K562 (cell line): ENCODE measurements at regions not wholly inside any gene's neighbourhood (a gene's known extent, or its start where the extent isn't known, plus 50 kb on each side); places are given as distances from the start of the nearest gene placed in this dataset.

Experiments used
- CREB1 ChIP-seq, 2 experiments: sonication (generic) in 1 of 2; formaldehyde crosslinking in 1 of 2; IDR thresholded peaks; 2 replicates each; pipeline versions ENCODE4 v1.6.1 to v1.8.0; 2012 to 2022; ENCODE audit warnings: inconsistent platforms in 1 of 2, mild to moderate bottlenecking in 1 of 2, missing genetic modification reagents in 1 of 2, moderate library complexity in 1 of 2
- FOXP1 ChIP-seq: sonication (generic); formaldehyde crosslinking; IDR thresholded peaks from 2 replicates; pipeline ENCODE4 v1.8.0; 2022; ENCODE audit warnings: mild to moderate bottlenecking, missing genetic modification reagents
- ZNF274 ChIP-seq: IDR thresholded peaks from 2 replicates; pipeline ENCODE4 v1.6.1; 2011; ENCODE audit warnings: low read depth, mild to moderate bottlenecking, low read length, moderate library complexity, borderline replicate concordance
- TF ChIP-seq, protein P1 (sequence below), 3 experiments: IDR thresholded peaks in 2 of 3; conservative IDR thresholded peaks in 1 of 3; 2 replicates each; pipeline ENCODE4 v1.5.1; 2011 to 2012; ENCODE audit warnings: low read length in 3 of 3, mild to moderate bottlenecking in 3 of 3, control low read depth in 2 of 3, improper control_type of control experiment in 1 of 3, inconsistent platforms in 1 of 3, low read depth in 1 of 3, mixed read lengths in 1 of 3, moderate library complexity in 1 of 3; ENCODE audit not compliant: insufficient read depth in 2 of 3

DNA sequence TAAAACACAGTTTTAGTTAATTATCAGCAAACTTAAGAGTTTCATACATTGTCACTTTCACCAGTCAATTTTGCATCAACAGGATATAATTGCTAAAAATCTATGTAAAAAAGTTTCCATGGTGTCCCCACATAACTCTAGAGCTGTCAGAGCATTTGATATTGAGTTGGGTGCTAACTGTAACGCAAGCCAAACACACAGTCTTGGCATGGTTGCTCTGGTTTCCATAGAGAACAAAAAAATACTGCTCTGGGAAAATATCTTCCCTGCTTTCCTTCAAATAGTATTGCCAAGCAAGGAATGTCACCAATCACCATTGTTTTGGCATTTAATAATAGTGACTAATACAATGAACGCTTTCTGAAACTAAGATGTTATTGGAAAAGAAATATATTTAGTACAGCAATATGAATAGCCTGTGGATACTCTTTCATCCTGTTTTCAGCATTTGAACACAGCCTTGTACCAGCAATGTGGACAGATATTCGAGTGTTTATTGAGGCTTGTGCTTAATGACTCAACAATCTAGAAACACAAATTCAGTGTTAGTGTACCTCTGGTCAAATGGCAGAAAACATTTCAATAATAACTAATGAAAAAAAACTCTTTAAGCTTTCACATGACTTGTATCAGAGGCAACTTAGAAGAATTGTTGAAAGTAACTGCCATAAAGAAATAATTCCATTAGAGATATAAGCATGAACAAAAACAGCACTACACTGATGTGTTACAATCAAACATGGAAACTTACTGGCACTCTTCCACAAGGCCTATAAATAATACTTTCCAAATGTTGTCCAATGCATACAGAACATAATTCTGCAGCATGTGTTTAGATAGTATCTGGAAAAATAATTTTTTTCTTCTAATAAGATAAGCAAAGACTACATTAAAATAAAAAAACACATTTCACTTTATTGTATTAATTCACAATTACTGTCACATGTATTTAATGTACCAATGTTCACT is 1469.5 kb upstream of the CELF2 start:
- no peak for TF ChIP-seq ZNF274
- TF ChIP-seq CREB1 (IDR thresholded peaks at IDR 0.05) = no peak
- no peak for TF ChIP-seq CREB1 (CRISPR knock-in tag; IDR thresholded peaks at IDR 0.05)
- TF ChIP-seq, protein P1, sequence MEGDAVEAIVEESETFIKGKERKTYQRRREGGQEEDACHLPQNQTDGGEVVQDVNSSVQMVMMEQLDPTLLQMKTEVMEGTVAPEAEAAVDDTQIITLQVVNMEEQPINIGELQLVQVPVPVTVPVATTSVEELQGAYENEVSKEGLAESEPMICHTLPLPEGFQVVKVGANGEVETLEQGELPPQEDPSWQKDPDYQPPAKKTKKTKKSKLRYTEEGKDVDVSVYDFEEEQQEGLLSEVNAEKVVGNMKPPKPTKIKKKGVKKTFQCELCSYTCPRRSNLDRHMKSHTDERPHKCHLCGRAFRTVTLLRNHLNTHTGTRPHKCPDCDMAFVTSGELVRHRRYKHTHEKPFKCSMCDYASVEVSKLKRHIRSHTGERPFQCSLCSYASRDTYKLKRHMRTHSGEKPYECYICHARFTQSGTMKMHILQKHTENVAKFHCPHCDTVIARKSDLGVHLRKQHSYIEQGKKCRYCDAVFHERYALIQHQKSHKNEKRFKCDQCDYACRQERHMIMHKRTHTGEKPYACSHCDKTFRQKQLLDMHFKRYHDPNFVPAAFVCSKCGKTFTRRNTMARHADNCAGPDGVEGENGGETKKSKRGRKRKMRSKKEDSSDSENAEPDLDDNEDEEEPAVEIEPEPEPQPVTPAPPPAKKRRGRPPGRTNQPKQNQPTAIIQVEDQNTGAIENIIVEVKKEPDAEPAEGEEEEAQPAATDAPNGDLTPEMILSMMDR (IDR thresholded peaks at IDR 0.05 in 2 of 3, conservative IDR thresholded peaks at IDR 0.05 in 1 of 3; ENCODE audit: insufficient read depth in 2 of 3, low read depth in 1 of 3, low read length in 3 of 3) = no peak
- no peak for TF ChIP-seq FOXP1 (CRISPR knock-in tag)
